GM23338 (cell line): ENCODE measurements at regions not wholly inside any gene's neighbourhood (a gene's known extent, or its start where the extent isn't known, plus 50 kb on each side); places are given as distances from the start of the nearest gene placed in this dataset.

Experiments used
- ATAC-seq: fragments of 200-7000 bp; cut with Tn5 transposase; 3 replicates; pipeline ENCODE4 v1.9.1; 2020
- DNase-seq: peaks from one replicate; pipeline ENCODE4 v3.0.0-alpha.2; 2015; ENCODE audit warnings: low spot score
- H2AFZ ChIP-seq: fragments of 200-600 bp; sonication (generic); 2 replicates; pipeline ENCODE4 v1.8.0; 2016; ENCODE audit warnings: antibody characterized with exemption, mild to moderate bottlenecking, moderate library complexity
- H3F3A ChIP-seq: fragments of 200-600 bp; sonication (generic); replicated peaks from 2 replicates; pipeline ENCODE4 v1.8.0; 2017; ENCODE audit warnings: antibody characterized with exemption, mixed run types, low read depth
- H3K27ac ChIP-seq: fragments of 200-600 bp; sonication (generic); 2 replicates; pipeline ENCODE4 v1.6.1; 2016; ENCODE audit warnings: low read depth
- H3K27me3 ChIP-seq: fragments of 200-600 bp; sonication (generic); 2 replicates; pipeline ENCODE4 v1.8.0; 2016; ENCODE audit warnings: mild to moderate bottlenecking, mixed run types, moderate library complexity; ENCODE audit not compliant: insufficient read depth
- H3K36me3 ChIP-seq: fragments of 200-600 bp; sonication (generic); 2 replicates; pipeline ENCODE4 v1.8.0; 2016; ENCODE audit warnings: mild to moderate bottlenecking; ENCODE audit not compliant: insufficient read depth
- H3K4me1 ChIP-seq: fragments of 200-600 bp; sonication (generic); 2 replicates; pipeline ENCODE4 v1.8.0; 2016; ENCODE audit warnings: mild to moderate bottlenecking, moderate library complexity; ENCODE audit not compliant: insufficient read depth
- H3K4me2 ChIP-seq: fragments of 200-600 bp; sonication (generic); 2 replicates; pipeline ENCODE4 v1.7.1; 2017; ENCODE audit warnings: mixed run types
- H3K4me3 ChIP-seq: fragments of 200-600 bp; sonication (generic); 2 replicates; pipeline ENCODE4 v1.6.1; 2016; ENCODE audit warnings: mixed run types
- H3K79me2 ChIP-seq: fragments of 200-600 bp; sonication (generic); replicated peaks from 2 replicates; pipeline ENCODE4 v1.8.0; 2017; ENCODE audit warnings: mild to moderate bottlenecking; ENCODE audit not compliant: insufficient read depth
- H3K9me2 ChIP-seq: fragments of 200-600 bp; sonication (generic); 2 replicates; pipeline ENCODE4 v1.8.0; 2017; ENCODE audit not compliant: insufficient read depth
- H4K20me1 ChIP-seq: fragments of 200-600 bp; sonication (generic); replicated peaks from 2 replicates; pipeline ENCODE4 v1.8.0; 2017; ENCODE audit warnings: mild to moderate bottlenecking; ENCODE audit not compliant: insufficient read depth
- H3K27ac Mint-ChIP-seq: 2 replicates; pipeline ENCODE4 v1.8.0; 2020; ENCODE audit warnings: inconsistent platforms, mild to moderate bottlenecking, moderate library complexity, mixed read lengths
- H3K27me3 Mint-ChIP-seq: 3 replicates; pipeline ENCODE4 v1.8.0; 2022; ENCODE audit warnings: low read depth, mild to moderate bottlenecking, moderate library complexity, mixed read lengths, inconsistent platforms; ENCODE audit not compliant: insufficient read depth, poor library complexity
- H3K36me3 Mint-ChIP-seq: 3 replicates; pipeline ENCODE4 v1.8.0; 2021; ENCODE audit warnings: low read depth, mild to moderate bottlenecking, inconsistent platforms, moderate library complexity, mixed read lengths
- H3K4me1 Mint-ChIP-seq: 3 replicates; pipeline ENCODE4 v1.8.0; 2020; ENCODE audit warnings: mild to moderate bottlenecking, inconsistent platforms, mixed read lengths
- H3K4me3 Mint-ChIP-seq: 3 replicates; pipeline ENCODE4 v1.8.0; 2021; ENCODE audit warnings: moderate library complexity, mild to moderate bottlenecking, inconsistent platforms, mixed read lengths
- H3K9me3 Mint-ChIP-seq: 3 replicates; pipeline ENCODE4 v1.8.0; 2020; ENCODE audit warnings: moderate library complexity, mild to moderate bottlenecking, inconsistent platforms, mixed read lengths
- CREB1 ChIP-seq: fragments of 250-450 bp; sonication (Bioruptor Pico); IDR thresholded peaks from 2 replicates; pipeline ENCODE4 v1.5.0; 2020; ENCODE audit warnings: low read depth, mild to moderate bottlenecking, moderate library complexity
- ETS1 ChIP-seq: IDR thresholded peaks from 2 replicates; pipeline ENCODE4 v1.6.1; 2016; ENCODE audit warnings: antibody characterized with exemption
- NANOG ChIP-seq: IDR thresholded peaks from 2 replicates; pipeline ENCODE4 v1.6.1; 2016; ENCODE audit warnings: antibody characterized with exemption, borderline replicate concordance
- POLR2AphosphoS5 ChIP-seq: IDR thresholded peaks from 2 replicates; pipeline ENCODE4 v1.6.1; 2016; ENCODE audit warnings: antibody characterized with exemption, low read depth
- REST ChIP-seq: IDR thresholded peaks from one replicate; pipeline ENCODE4 v1.6.1; 2018; ENCODE audit warnings: antibody characterized with exemption; ENCODE audit not compliant: unreplicated experiment
- STAT1 ChIP-seq: IDR thresholded peaks from one replicate; pipeline ENCODE4 v1.6.1; 2016; ENCODE audit warnings: antibody characterized with exemption; ENCODE audit not compliant: unreplicated experiment
- ZNF114 ChIP-seq: fragments of 250-450 bp; sonication (Bioruptor Pico); IDR thresholded peaks from 2 replicates; pipeline ENCODE4 v1.5.0; 2020; ENCODE audit warnings: mild to moderate bottlenecking, moderate library complexity
- ZNF331 ChIP-seq: fragments of 250-450 bp; sonication (Bioruptor Pico); IDR thresholded peaks from 2 replicates; pipeline ENCODE4 v1.5.0; 2020; ENCODE audit warnings: low read depth, mild to moderate bottlenecking, moderate library complexity
- TF ChIP-seq, protein P1 (sequence below): fragments of 250-450 bp; sonication (Bioruptor Pico); IDR thresholded peaks from 2 replicates; pipeline ENCODE4 v1.5.0; 2020; ENCODE audit warnings: mild to moderate bottlenecking, moderate library complexity
- TF ChIP-seq, protein P2 (sequence below), 2 experiments: fragments of 200-600 bp in 1 of 2; sonication (generic) in 1 of 2; conservative IDR thresholded peaks; 2 replicates each; pipeline versions ENCODE4 v1.5.1 to v1.6.1; 2016 to 2017; ENCODE audit warnings: antibody characterized with exemption in 2 of 2, low read depth in 2 of 2, mild to moderate bottlenecking in 2 of 2, moderate library complexity in 1 of 2

DNA sequence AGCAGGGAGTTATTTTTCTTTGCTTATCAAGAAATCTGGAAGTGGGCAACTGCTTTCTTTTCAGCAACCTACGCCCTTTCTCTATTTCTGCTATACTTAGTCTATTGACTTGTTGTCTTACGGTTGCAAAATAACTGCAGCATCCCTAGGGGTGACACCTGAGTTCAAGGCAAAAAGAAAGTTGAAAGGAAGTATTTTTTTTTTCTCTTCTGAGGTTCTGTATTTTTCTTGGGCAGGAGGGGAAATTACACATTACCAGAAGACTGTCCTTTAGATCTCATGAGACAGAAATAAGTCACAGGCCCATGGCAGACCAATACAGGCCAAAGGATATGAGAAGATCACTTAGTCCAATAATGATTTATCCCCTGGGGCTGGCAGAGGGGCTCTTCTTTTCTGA is 204.7 kb upstream of the CASK start (continued):
- TF ChIP-seq, protein P1, sequence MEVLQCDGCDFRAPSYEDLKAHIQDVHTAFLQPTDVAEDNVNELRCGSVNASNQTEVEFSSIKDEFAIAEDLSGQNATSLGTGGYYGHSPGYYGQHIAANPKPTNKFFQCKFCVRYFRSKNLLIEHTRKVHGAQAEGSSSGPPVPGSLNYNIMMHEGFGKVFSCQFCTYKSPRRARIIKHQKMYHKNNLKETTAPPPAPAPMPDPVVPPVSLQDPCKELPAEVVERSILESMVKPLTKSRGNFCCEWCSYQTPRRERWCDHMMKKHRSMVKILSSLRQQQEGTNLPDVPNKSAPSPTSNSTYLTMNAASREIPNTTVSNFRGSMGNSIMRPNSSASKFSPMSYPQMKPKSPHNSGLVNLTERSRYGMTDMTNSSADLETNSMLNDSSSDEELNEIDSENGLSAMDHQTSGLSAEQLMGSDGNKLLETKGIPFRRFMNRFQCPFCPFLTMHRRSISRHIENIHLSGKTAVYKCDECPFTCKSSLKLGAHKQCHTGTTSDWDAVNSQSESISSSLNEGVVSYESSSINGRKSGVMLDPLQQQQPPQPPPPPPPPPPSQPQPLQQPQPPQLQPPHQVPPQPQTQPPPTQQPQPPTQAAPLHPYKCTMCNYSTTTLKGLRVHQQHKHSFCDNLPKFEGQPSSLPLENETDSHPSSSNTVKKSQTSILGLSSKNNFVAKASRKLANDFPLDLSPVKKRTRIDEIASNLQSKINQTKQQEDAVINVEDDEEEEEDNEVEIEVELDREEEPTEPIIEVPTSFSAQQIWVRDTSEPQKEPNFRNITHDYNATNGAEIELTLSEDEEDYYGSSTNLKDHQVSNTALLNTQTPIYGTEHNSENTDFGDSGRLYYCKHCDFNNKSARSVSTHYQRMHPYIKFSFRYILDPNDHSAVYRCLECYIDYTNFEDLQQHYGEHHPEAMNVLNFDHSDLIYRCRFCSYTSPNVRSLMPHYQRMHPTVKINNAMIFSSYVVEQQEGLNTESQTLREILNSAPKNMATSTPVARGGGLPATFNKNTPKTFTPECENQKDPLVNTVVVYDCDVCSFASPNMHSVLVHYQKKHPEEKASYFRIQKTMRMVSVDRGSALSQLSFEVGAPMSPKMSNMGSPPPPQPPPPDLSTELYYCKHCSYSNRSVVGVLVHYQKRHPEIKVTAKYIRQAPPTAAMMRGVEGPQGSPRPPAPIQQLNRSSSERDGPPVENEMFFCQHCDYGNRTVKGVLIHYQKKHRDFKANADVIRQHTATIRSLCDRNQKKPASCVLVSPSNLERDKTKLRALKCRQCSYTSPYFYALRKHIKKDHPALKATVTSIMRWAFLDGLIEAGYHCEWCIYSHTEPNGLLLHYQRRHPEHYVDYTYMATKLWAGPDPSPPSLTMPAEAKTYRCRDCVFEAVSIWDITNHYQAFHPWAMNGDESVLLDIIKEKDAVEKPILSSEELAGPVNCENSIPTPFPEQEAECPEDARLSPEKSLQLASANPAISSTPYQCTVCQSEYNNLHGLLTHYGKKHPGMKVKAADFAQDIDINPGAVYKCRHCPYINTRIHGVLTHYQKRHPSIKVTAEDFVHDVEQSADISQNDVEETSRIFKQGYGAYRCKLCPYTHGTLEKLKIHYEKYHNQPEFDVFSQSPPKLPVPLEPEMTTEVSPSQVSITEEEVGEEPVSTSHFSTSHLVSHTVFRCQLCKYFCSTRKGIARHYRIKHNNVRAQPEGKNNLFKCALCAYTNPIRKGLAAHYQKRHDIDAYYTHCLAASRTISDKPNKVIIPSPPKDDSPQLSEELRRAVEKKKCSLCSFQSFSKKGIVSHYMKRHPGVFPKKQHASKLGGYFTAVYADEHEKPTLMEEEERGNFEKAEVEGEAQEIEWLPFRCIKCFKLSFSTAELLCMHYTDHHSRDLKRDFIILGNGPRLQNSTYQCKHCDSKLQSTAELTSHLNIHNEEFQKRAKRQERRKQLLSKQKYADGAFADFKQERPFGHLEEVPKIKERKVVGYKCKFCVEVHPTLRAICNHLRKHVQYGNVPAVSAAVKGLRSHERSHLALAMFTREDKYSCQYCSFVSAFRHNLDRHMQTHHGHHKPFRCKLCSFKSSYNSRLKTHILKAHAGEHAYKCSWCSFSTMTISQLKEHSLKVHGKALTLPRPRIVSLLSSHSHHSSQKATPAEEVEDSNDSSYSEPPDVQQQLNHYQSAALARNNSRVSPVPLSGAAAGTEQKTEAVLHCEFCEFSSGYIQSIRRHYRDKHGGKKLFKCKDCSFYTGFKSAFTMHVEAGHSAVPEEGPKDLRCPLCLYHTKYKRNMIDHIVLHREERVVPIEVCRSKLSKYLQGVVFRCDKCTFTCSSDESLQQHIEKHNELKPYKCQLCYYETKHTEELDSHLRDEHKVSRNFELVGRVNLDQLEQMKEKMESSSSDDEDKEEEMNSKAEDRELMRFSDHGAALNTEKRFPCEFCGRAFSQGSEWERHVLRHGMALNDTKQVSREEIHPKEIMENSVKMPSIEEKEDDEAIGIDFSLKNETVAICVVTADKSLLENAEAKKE (CRISPR knock-in tag), result no peak
- TF ChIP-seq, protein P2, sequence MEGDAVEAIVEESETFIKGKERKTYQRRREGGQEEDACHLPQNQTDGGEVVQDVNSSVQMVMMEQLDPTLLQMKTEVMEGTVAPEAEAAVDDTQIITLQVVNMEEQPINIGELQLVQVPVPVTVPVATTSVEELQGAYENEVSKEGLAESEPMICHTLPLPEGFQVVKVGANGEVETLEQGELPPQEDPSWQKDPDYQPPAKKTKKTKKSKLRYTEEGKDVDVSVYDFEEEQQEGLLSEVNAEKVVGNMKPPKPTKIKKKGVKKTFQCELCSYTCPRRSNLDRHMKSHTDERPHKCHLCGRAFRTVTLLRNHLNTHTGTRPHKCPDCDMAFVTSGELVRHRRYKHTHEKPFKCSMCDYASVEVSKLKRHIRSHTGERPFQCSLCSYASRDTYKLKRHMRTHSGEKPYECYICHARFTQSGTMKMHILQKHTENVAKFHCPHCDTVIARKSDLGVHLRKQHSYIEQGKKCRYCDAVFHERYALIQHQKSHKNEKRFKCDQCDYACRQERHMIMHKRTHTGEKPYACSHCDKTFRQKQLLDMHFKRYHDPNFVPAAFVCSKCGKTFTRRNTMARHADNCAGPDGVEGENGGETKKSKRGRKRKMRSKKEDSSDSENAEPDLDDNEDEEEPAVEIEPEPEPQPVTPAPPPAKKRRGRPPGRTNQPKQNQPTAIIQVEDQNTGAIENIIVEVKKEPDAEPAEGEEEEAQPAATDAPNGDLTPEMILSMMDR (conservative IDR thresholded peaks at IDR 0.05; ENCODE audit: low read depth in 2 of 2), result no peak
- TF ChIP-seq CREB1 (CRISPR knock-in tag), result no peak

- Histone ChIP-seq H4K20me1 (no peaks in the 10 kb centered on the region), H3K27ac (no peak overlapping the region), H3K4me3 (no peak overlapping the region), H3F3A (no peaks in the 10 kb centered on the region), H3K9me2 (0 out of 2 replicates have a peak, but pooled peaks cover 3% of the 10 kb centered on the region), H3K4me1 (no peaks in the 10 kb centered on the region), H3K79me2 (no peaks in the 10 kb centered on the region), H2AFZ (no peak overlapping the region), H3K4me2 (no peak overlapping the region), H3K36me3 (no peaks in the 10 kb centered on the region), H3K27me3 (no peaks in the 10 kb centered on the region)
- Mint-ChIP-seq H3K36me3 (no peaks in the 10 kb centered on the region), H3K4me3 (no peak overlapping the region), H3K27me3 (no peaks in the 10 kb centered on the region), H3K4me1 (no peaks in the 10 kb centered on the region; the same call in 2 of the 3 replicates), H3K27ac (no peak overlapping the region), H3K9me3 (no peaks in the 10 kb centered on the region)
- TF ChIP-seq CREB1 (CRISPR knock-in tag) (no peak), ZNF114 (CRISPR knock-in tag) (no peak), POLR2AphosphoS5 (no peak), STAT1 (no peak), ZNF331 (CRISPR knock-in tag) (no peak), REST (no peak), NANOG (no peak), ETS1 (no peak)
- DNase-seq (no peak), ATAC-seq (no peak)
Measured at GRCh38 chrX:42127563-42127962, 204.2 kb upstream of the CASK start.
